ENCODE measurements at regions not wholly inside any gene's neighbourhood (a gene's known extent, or its start where the extent isn't known, plus 50 kb on each side); places are given as distances from the start of the nearest gene placed in this dataset.

DNA sequence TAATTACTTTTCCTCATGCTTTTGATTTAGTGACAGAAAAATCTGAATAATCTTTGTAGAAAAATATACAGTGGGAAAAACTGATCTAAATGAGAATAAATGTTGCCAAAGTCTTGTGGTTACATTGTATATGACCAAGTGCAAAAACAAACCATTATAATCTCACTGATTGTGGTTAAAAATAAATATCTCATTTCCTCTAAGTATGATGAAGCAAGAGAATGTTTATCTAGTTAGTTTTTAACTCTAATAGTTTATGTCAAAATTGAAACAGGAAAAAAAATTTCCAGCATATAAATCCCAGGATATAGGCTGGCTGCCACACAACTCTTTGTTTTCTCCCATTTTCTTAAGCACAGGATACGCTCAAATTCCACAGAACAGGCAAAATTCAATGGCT, 392.7 kb upstream of the ID4 start:
- Histone ChIP-seq H3K27ac (ENCODE audit: low read depth, low read length) (no peak overlapping the region), H3K4me2 (ENCODE audit: low read length) (no peak overlapping the region), H4K20me1 (ENCODE audit: control insufficient read depth, insufficient read depth, low read depth, low read length) (no peaks in the 10 kb centered on the region), H3K4me3 (ENCODE audit: low read length) (no peak overlapping the region), H3K27me3 (ENCODE audit: control insufficient read depth, low read length) (no peaks in the 10 kb centered on the region), H3K79me2 (ENCODE audit: control insufficient read depth, low read length) (no peaks in the 10 kb centered on the region), H3K4me1 (ENCODE audit: control insufficient read depth, low read length) (0 out of 2 replicates have a peak, but pooled peaks cover 4% of the 10 kb centered on the region), H3K9me2 (replicated peaks; ENCODE audit: control insufficient read depth, low read length) (no peaks in the 10 kb centered on the region), H3K36me3 (ENCODE audit: control insufficient read depth, low read length) (no peaks in the 10 kb centered on the region), H3F3A (ENCODE audit: control insufficient read depth, insufficient read depth) (no peaks in the 10 kb centered on the region), H3K9me3 (ENCODE audit: control insufficient read depth, insufficient read depth, low read length) (no peaks in the 10 kb centered on the region)
- TF ChIP-seq, protein P1, sequence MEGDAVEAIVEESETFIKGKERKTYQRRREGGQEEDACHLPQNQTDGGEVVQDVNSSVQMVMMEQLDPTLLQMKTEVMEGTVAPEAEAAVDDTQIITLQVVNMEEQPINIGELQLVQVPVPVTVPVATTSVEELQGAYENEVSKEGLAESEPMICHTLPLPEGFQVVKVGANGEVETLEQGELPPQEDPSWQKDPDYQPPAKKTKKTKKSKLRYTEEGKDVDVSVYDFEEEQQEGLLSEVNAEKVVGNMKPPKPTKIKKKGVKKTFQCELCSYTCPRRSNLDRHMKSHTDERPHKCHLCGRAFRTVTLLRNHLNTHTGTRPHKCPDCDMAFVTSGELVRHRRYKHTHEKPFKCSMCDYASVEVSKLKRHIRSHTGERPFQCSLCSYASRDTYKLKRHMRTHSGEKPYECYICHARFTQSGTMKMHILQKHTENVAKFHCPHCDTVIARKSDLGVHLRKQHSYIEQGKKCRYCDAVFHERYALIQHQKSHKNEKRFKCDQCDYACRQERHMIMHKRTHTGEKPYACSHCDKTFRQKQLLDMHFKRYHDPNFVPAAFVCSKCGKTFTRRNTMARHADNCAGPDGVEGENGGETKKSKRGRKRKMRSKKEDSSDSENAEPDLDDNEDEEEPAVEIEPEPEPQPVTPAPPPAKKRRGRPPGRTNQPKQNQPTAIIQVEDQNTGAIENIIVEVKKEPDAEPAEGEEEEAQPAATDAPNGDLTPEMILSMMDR (IDR thresholded peaks at IDR 0.05; ENCODE audit: low read depth, low read length, poor library complexity, severe bottlenecking), result no peak
- no peak for TF ChIP-seq EZH2phosphoT487 (IDR thresholded peaks at IDR 0.05; ENCODE audit: borderline replicate concordance, low read length)

DNA sequence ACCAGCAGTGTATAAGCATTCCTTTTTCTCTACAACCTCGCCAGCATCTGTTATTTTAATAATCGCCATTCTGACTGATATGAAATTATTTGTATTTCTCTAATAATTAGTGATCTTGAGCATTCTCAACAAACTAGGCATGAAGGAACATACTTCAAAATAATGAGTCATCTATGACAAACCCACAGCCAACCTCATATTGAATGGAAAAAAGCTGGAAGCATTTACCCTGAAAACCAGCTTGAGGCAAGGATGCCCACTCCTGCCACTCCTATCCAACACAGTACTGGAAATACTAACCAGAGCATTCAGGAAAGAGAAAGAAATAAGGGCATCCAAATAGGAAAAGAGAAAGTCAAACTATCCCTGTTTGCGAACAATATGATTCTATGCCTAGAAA, 390.6 kb upstream of the ID4 start:
- Histone ChIP-seq H3K4me3 (ENCODE audit: low read length) (no peak overlapping the region), H3K9me3 (ENCODE audit: control insufficient read depth, insufficient read depth, low read length) (no peaks in the 10 kb centered on the region), H4K20me1 (ENCODE audit: control insufficient read depth, insufficient read depth, low read depth, low read length) (no peaks in the 10 kb centered on the region), H3K27me3 (ENCODE audit: control insufficient read depth, low read length) (no peaks in the 10 kb centered on the region), H3K4me1 (ENCODE audit: control insufficient read depth, low read length) (0 out of 2 replicates have a peak, but pooled peaks cover 4% of the 10 kb centered on the region), H3K4me2 (ENCODE audit: low read length) (no peak overlapping the region), H3F3A (ENCODE audit: control insufficient read depth, insufficient read depth) (no peaks in the 10 kb centered on the region), H3K36me3 (ENCODE audit: control insufficient read depth, low read length) (no peaks in the 10 kb centered on the region), H3K79me2 (ENCODE audit: control insufficient read depth, low read length) (no peaks in the 10 kb centered on the region), H3K27ac (ENCODE audit: low read depth, low read length) (no peak overlapping the region), H3K9me2 (replicated peaks; ENCODE audit: control insufficient read depth, low read length) (no peaks in the 10 kb centered on the region)
- TF ChIP-seq, protein P1 (IDR thresholded peaks at IDR 0.05; ENCODE audit: low read depth, low read length, poor library complexity, severe bottlenecking), result no peak
- TF ChIP-seq EZH2phosphoT487 (IDR thresholded peaks at IDR 0.05; ENCODE audit: borderline replicate concordance, low read length), result no peak

GRCh38 chr6:19450651-19451050, 386.5 kb upstream of the ID4 start:
- H3K9me3 ChIP-seq (ENCODE audit: control insufficient read depth, insufficient read depth, low read length), result no peaks in the 10 kb centered on the region
- H3K27ac ChIP-seq (ENCODE audit: low read depth, low read length), result no peak overlapping the region
- no peaks in the 10 kb centered on the region for H3K9me2 ChIP-seq (replicated peaks; ENCODE audit: control insufficient read depth, low read length)
- H3F3A ChIP-seq (ENCODE audit: control insufficient read depth, insufficient read depth), result no peaks in the 10 kb centered on the region
- no peaks in the 10 kb centered on the region for H3K27me3 ChIP-seq (ENCODE audit: control insufficient read depth, low read length)
- H3K79me2 ChIP-seq (ENCODE audit: control insufficient read depth, low read length), result no peaks in the 10 kb centered on the region
- no peak for TF ChIP-seq EZH2phosphoT487 (IDR thresholded peaks at IDR 0.05; ENCODE audit: borderline replicate concordance, low read length)
- TF ChIP-seq, protein P1 (IDR thresholded peaks at IDR 0.05; ENCODE audit: low read depth, low read length, poor library complexity, severe bottlenecking), result no peak
- no peaks in the 10 kb centered on the region for H3K36me3 ChIP-seq (ENCODE audit: control insufficient read depth, low read length)
- no peaks in the 10 kb centered on the region for H3K4me1 ChIP-seq (ENCODE audit: control insufficient read depth, low read length)
- H3K4me2 ChIP-seq (ENCODE audit: low read length), result no peak overlapping the region
- H4K20me1 ChIP-seq (ENCODE audit: control insufficient read depth, insufficient read depth, low read depth, low read length), result no peaks in the 10 kb centered on the region
- no peak overlapping the region for H3K4me3 ChIP-seq (ENCODE audit: low read length)

GRCh38 chr6:19452495-19452894, 384.7 kb upstream of the ID4 start:
- Histone ChIP-seq H3K27me3 (ENCODE audit: control insufficient read depth, low read length) (no peaks in the 10 kb centered on the region), H3K36me3 (ENCODE audit: control insufficient read depth, low read length) (no peaks in the 10 kb centered on the region), H4K20me1 (ENCODE audit: control insufficient read depth, insufficient read depth, low read depth, low read length) (no peaks in the 10 kb centered on the region), H3F3A (ENCODE audit: control insufficient read depth, insufficient read depth) (no peaks in the 10 kb centered on the region), H3K27ac (ENCODE audit: low read depth, low read length) (no peak overlapping the region), H3K4me1 (ENCODE audit: control insufficient read depth, low read length) (no peaks in the 10 kb centered on the region), H3K9me3 (ENCODE audit: control insufficient read depth, insufficient read depth, low read length) (no peaks in the 10 kb centered on the region), H3K79me2 (ENCODE audit: control insufficient read depth, low read length) (no peaks in the 10 kb centered on the region), H3K4me3 (ENCODE audit: low read length) (no peak overlapping the region), H3K4me2 (ENCODE audit: low read length) (no peak overlapping the region), H3K9me2 (replicated peaks; ENCODE audit: control insufficient read depth, low read length) (no peaks in the 10 kb centered on the region)
- TF ChIP-seq, protein P1 (IDR thresholded peaks at IDR 0.05; ENCODE audit: low read depth, low read length, poor library complexity, severe bottlenecking), result no peak
- TF ChIP-seq EZH2phosphoT487 (IDR thresholded peaks at IDR 0.05; ENCODE audit: borderline replicate concordance, low read length), result no peak
